ENCODE measurements at regions not wholly inside any gene's neighbourhood (a gene's known extent, or its start where the extent isn't known, plus 50 kb on each side); places are given as distances from the start of the nearest gene placed in this dataset.

- TF ChIP-seq TBP (IDR thresholded peaks at IDR 0.05; ENCODE audit: low read depth, low read length) = no peak
- TF ChIP-seq, protein P1, sequence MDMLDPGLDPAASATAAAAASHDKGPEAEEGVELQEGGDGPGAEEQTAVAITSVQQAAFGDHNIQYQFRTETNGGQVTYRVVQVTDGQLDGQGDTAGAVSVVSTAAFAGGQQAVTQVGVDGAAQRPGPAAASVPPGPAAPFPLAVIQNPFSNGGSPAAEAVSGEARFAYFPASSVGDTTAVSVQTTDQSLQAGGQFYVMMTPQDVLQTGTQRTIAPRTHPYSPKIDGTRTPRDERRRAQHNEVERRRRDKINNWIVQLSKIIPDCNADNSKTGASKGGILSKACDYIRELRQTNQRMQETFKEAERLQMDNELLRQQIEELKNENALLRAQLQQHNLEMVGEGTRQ (IDR thresholded peaks at IDR 0.05; ENCODE audit: low read length) = no peak
- TF ChIP-seq EZH2 (IDR thresholded peaks at IDR 0.05; ENCODE audit: low read depth, low read length, severe bottlenecking) = no peak
- TF ChIP-seq POLR2A (IDR thresholded peaks at IDR 0.05; ENCODE audit: control extremely low read depth in 1 of 2, low read depth in 2 of 2, low read length in 2 of 2) = no peak
- TF ChIP-seq PHF8 (conservative IDR thresholded peaks at IDR 0.05; ENCODE audit: low read depth, low read length) = no peak
- no peak for TF ChIP-seq JUND (IDR thresholded peaks at IDR 0.05; ENCODE audit: low read length)
- TF ChIP-seq CTCF (IDR thresholded peaks at IDR 0.05; ENCODE audit: control extremely low read depth in 1 of 3, insufficient read depth in 1 of 3, low read depth in 1 of 3, low read length in 3 of 3) = no peak
These were observed 313.2 kb downstream of the ENC1 start for GRCh38 chr5:74327339-74327685.
